Mesothelial cell of epicardium (in vitro differentiated cells): ENCODE measurements at regions not wholly inside any gene's neighbourhood (a gene's known extent, or its start where the extent isn't known, plus 50 kb on each side); places are given as distances from the start of the nearest gene placed in this dataset.
"Not testable (repeated sequence)": the region's sequence is repeated elsewhere in the genome, so short reads cannot be mapped to it uniquely, and the experiment has no call there.

ENCODE experiments used
- DNase-seq, 2 experiments: peaks; one replicate each; pipeline ENCODE4 v3.0.0; 2021; ENCODE audit warnings: low spot score in 2 of 2; ENCODE audit not compliant: unreplicated experiment in 2 of 2
- H3K27ac Mint-ChIP-seq: 2 replicates; pipeline ENCODE4 v1.8.0; 2021; ENCODE audit warnings: mixed read lengths
- H3K27me3 Mint-ChIP-seq: 2 replicates; pipeline ENCODE4 v1.8.0; 2021; ENCODE audit warnings: low read depth, mixed read lengths
- H3K36me3 Mint-ChIP-seq: 2 replicates; pipeline ENCODE4 v1.8.0; 2021; ENCODE audit warnings: mixed read lengths
- H3K4me1 Mint-ChIP-seq: 2 replicates; pipeline ENCODE4 v1.8.0; 2021; ENCODE audit warnings: mixed read lengths
- H3K4me3 Mint-ChIP-seq: 2 replicates; pipeline ENCODE4 v1.8.0; 2021; ENCODE audit warnings: mild to moderate bottlenecking, moderate library complexity, mixed read lengths
- H3K9me3 Mint-ChIP-seq: 2 replicates; pipeline ENCODE4 v1.8.0; 2021; ENCODE audit warnings: mixed read lengths
- TF ChIP-seq, protein P1 (sequence below): fragments of 200-600 bp; sonication (generic); IDR thresholded peaks from one replicate; pipeline ENCODE4 v1.5.0; 2021; ENCODE audit warnings: antibody characterized with exemption; ENCODE audit not compliant: unreplicated experiment

GRCh38 chr3:15933439-15934139 is 135.8 kb upstream of the ANKRD28 start:
- Mint-ChIP-seq H3K27me3 (no peaks in the 10 kb centered on the region), H3K9me3 (no peaks in the 10 kb centered on the region), H3K4me3 (no peak overlapping the region), H3K36me3 (no peaks in the 10 kb centered on the region), H3K4me1 (no peaks in the 10 kb centered on the region), H3K27ac (no peak overlapping the region)
- no peak for DNase-seq
- TF ChIP-seq, protein P1, sequence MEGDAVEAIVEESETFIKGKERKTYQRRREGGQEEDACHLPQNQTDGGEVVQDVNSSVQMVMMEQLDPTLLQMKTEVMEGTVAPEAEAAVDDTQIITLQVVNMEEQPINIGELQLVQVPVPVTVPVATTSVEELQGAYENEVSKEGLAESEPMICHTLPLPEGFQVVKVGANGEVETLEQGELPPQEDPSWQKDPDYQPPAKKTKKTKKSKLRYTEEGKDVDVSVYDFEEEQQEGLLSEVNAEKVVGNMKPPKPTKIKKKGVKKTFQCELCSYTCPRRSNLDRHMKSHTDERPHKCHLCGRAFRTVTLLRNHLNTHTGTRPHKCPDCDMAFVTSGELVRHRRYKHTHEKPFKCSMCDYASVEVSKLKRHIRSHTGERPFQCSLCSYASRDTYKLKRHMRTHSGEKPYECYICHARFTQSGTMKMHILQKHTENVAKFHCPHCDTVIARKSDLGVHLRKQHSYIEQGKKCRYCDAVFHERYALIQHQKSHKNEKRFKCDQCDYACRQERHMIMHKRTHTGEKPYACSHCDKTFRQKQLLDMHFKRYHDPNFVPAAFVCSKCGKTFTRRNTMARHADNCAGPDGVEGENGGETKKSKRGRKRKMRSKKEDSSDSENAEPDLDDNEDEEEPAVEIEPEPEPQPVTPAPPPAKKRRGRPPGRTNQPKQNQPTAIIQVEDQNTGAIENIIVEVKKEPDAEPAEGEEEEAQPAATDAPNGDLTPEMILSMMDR, result no peak

DNA sequence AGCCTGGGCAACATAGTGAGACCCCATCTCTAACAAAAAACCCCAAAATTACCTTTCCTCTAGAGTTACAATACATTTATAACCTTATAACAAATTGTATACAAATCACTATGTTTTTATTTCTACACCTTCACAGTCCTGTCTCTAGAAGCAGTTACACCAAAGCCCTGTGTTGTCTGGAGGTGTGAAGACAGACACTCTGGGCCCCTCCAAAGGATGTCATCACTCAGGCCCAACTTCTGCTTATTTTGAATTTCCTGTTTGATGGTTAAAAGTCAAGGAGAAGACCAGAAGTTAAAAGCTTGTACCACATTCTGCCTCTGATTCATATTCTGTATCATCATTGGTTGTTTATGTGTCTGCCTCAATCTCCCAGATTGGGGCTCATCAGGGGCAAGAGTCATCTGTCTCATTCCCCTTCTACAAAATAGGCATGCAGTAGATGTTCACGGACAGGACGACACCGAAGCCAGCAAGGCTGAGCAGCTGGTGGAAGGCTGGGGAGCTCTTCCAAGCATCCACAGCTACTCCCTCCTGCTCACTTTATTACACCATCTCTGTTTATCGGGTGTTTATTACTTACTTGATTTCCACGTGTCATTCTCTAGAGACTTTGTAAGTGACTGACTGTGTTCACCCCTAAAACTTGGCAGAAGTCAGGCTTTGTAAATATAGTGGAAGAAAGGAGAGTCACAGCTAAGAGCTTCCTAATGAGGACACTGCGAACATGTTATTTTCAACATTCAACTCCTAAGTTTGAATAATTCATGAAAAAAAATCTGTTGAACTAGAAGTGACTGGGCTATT is 136.8 kb upstream of the ANKRD28 start:
- Mint-ChIP-seq H3K27me3 (no peaks in the 10 kb centered on the region), H3K27ac (no peak overlapping the region), H3K4me3 (no peak overlapping the region), H3K9me3 (no peaks in the 10 kb centered on the region), H3K4me1 (no peaks in the 10 kb centered on the region), H3K36me3 (no peaks in the 10 kb centered on the region)
- TF ChIP-seq, protein P1, result no peak
- DNase-seq, result no peak

DNA sequence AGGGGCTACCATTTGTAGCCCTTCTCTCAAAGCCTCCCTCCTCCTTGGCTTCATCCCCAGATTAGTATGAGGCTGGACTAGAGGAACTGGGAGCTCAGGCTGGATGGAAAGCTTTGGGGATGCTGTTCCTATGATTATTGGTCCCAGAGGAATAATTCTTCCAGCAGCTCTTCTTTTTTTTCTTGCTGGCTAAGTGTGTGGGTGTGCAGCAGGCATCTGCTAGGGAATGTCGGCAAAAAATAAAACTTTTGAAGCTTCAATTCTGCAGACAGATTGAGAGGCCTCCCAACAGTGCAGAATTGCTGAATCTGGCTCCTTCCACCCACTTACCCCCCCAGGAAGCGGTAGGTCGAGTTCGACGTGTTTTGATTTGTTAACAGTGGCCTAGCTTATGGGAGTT is 138.5 kb upstream of the ANKRD28 start:
- Mint-ChIP-seq H3K4me3 (no peak overlapping the region), H3K27ac (no peak overlapping the region), H3K36me3 (no peaks in the 10 kb centered on the region), H3K4me1 (no peaks in the 10 kb centered on the region), H3K27me3 (no peaks in the 10 kb centered on the region), H3K9me3 (peaks cover 13% of the 10 kb centered on the region)
- no peak for DNase-seq
- TF ChIP-seq, protein P1, result no peak

DNA sequence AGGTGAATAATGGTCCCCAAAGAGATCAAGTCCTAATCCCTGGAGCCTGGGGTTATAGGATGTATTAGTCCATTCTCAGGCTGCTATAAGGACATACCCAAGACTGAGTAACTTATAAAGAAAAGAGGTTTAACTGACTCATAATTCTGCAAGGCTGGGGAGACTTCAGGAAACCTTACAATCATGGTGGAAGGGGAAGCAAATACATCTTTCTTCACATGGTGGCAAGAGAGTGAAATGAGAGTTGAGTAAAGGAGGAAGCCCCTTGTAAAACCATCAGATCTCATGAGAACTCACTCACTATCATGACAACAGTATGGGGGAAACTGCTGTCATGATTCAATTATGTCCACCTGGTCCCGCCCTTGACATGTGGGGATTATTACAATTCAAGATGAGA is 142.9 kb upstream of the ANKRD28 start:
- H3K4me3 Mint-ChIP-seq, result no peak overlapping the region
- H3K4me1 Mint-ChIP-seq, result no peaks in the 10 kb centered on the region
- no peaks in the 10 kb centered on the region for H3K36me3 Mint-ChIP-seq
- DNase-seq, result no peak
- H3K27ac Mint-ChIP-seq, result no peak overlapping the region
- TF ChIP-seq, protein P1, result no peak
- H3K9me3 Mint-ChIP-seq, result peaks cover 23% of the 10 kb centered on the region
- no peaks in the 10 kb centered on the region for H3K27me3 Mint-ChIP-seq

DNA sequence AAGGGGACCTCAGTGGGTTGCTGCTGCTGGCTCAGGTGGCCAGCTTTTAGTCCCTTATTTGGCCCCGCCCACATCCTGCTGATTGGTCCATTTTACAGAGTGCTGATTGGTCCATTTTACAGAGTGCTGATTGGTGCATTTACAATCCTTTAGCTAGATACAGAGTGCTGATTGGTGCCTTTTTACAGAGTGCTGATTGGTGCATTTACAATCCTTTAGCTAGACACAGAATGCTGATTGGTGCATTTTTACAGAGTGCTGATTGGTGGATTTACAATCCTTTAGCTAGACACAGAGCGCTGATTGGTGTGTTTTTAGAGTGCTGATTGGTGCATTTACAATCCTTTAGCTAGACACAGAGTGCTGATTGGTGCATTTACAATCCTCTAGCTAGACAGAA is 143.7 kb upstream of the ANKRD28 start:
- not testable (repeated sequence) for DNase-seq, H3K36me3 Mint-ChIP-seq, H3K27me3 Mint-ChIP-seq, H3K4me1 Mint-ChIP-seq, H3K27ac Mint-ChIP-seq, H3K4me3 Mint-ChIP-seq
- peaks cover 23% of the 10 kb centered on the region for H3K9me3 Mint-ChIP-seq

- Mint-ChIP-seq H3K4me1 (no peaks in the 10 kb centered on the region), H3K27me3 (no peaks in the 10 kb centered on the region)
- TF ChIP-seq, protein P1, result no peak
Observed at GRCh38 chr3:15941958-15942357, 144.2 kb upstream of the ANKRD28 start.

More at GRCh38 chr3:15941958-15942357, 144.2 kb upstream of the ANKRD28 start:
- H3K9me3 Mint-ChIP-seq, result peaks cover 23% of the 10 kb centered on the region
- H3K27ac Mint-ChIP-seq, result no peak overlapping the region
- H3K4me3 Mint-ChIP-seq, result no peak overlapping the region
- DNase-seq, result no peak
- H3K36me3 Mint-ChIP-seq, result no peaks in the 10 kb centered on the region
